B cell (primary cell): ENCODE measurements at regions not wholly inside any gene's neighbourhood (a gene's known extent, or its start where the extent isn't known, plus 50 kb on each side); places are given as distances from the start of the nearest gene placed in this dataset.

Experiments used
- ATAC-seq: fragments of 200-7000 bp; cut with Tn5 transposase; one replicate; pipeline ENCODE4 v1.10.0; 2021; ENCODE audit warnings: low read depth, mild to moderate bottlenecking, moderate number of reproducible peaks, moderate library complexity
- CTCF ChIA-PET: fragments of 350-600 bp; sonication (Branson Sonifier 250); formaldehyde crosslinking; loops from one replicate; lab custom pipeline; 2021; ENCODE audit warnings: antibody characterized with exemption, inconsistent platforms; lab: Charles Lee
- POLR2A ChIA-PET: fragments of 350-600 bp; sonication (Branson Sonifier 250); formaldehyde crosslinking; loops from one replicate; lab custom pipeline; 2021; ENCODE audit warnings: antibody characterized with exemption; lab: Charles Lee
- DNase-seq: peaks from one replicate; pipeline ENCODE4 v3.0.0; 2013
- H2AFZ ChIP-seq: 2 replicates; pipeline ENCODE4 v1.6.1; 2012; ENCODE audit warnings: mild to moderate bottlenecking, low read depth, low read length; ENCODE audit not compliant: insufficient read depth, poor library complexity, severe bottlenecking
- H3K27ac ChIP-seq, 2 donors: 1 replicate in 1 of 2; 2 replicates in 1 of 2; pipeline ENCODE4 v1.5.1; 2012 to 2013; ENCODE audit warnings: low read length in 2 of 2, mild to moderate bottlenecking in 2 of 2, moderate library complexity in 1 of 2
- H3K27me3 ChIP-seq, 4 experiments: fragments of 200-600 bp in 1 of 4; sonication (generic) in 1 of 4; replicated peaks in 1 of 4; 1 replicate in 2 of 4; 2 replicates in 2 of 4; pipeline versions ENCODE4 v1.6.1 to v1.7.0; 2013 to 2016; ENCODE audit warnings: low read length in 3 of 4, mild to moderate bottlenecking in 2 of 4, mixed read lengths in 1 of 4, moderate library complexity in 1 of 4; ENCODE audit not compliant: insufficient read depth in 4 of 4, control insufficient read depth in 3 of 4; ENCODE audit errors: control extremely low read depth in 1 of 4
- H3K36me3 ChIP-seq, 2 experiments: replicated peaks in 1 of 2; 1 replicate in 1 of 2; 2 replicates in 1 of 2; pipeline versions ENCODE4 v1.6.1 to v1.7.1; 2013; ENCODE audit warnings: low read length in 1 of 2; ENCODE audit not compliant: insufficient read depth in 2 of 2, control insufficient read depth in 1 of 2; ENCODE audit errors: control extremely low read depth in 1 of 2, extremely low read depth in 1 of 2
- H3K4me1 ChIP-seq, 2 donors: fragments of 200-600 bp in 1 of 2; sonication (generic) in 1 of 2; 1 replicate in 1 of 2; 2 replicates in 1 of 2; pipeline versions ENCODE4 v1.5.1 to v1.6.1; 2013 to 2017; ENCODE audit warnings: low read length in 2 of 2; ENCODE audit not compliant: control insufficient read depth in 2 of 2, insufficient read depth in 2 of 2
- H3K4me2 ChIP-seq: replicated peaks from 2 replicates; pipeline ENCODE3; 2012; ENCODE audit warnings: mild to moderate bottlenecking, low read depth, low read length; ENCODE audit not compliant: poor library complexity, severe bottlenecking
- H3K4me3 ChIP-seq, 5 experiments: fragments of 200-600 bp in 1 of 5; sonication (generic) in 1 of 5; 1 replicate in 3 of 5; 2 replicates in 2 of 5; pipeline versions ENCODE4 v1.5.1 to v1.7.0; 2011 to 2016; ENCODE audit warnings: low read length in 4 of 5, mild to moderate bottlenecking in 4 of 5, low read depth in 2 of 5, control low read depth in 1 of 5, moderate library complexity in 1 of 5; ENCODE audit not compliant: insufficient read depth in 1 of 5; ENCODE audit errors: control extremely low read depth in 1 of 5, extremely low read depth in 1 of 5
- H3K79me2 ChIP-seq: fragments of 200-600 bp; sonication (generic); one replicate; pipeline ENCODE4 v1.6.0; 2016; ENCODE audit warnings: low read length; ENCODE audit not compliant: control insufficient read depth, insufficient read depth
- H3K9ac ChIP-seq: fragments of 200-600 bp; sonication (generic); 2 replicates; pipeline ENCODE4 v1.6.1; 2017; ENCODE audit warnings: mild to moderate bottlenecking, low read length, moderate library complexity
- H3K9me3 ChIP-seq, 3 donors: one replicate each; pipeline versions ENCODE4 v1.6.1 to v1.7.1; 2013; ENCODE audit warnings: low read length in 2 of 3; ENCODE audit not compliant: control insufficient read depth in 2 of 3, insufficient read depth in 1 of 3; ENCODE audit errors: control extremely low read depth in 1 of 3
- H4K20me1 ChIP-seq: 2 replicates; pipeline ENCODE4 v1.6.0; 2012; ENCODE audit warnings: mild to moderate bottlenecking, low read length; ENCODE audit not compliant: insufficient read depth, control insufficient read depth, poor library complexity, severe bottlenecking
- H3K27ac Mint-ChIP-seq: one replicate; pipeline ENCODE4 v1.8.0; 2021; ENCODE audit warnings: mixed read lengths
- H3K27me3 Mint-ChIP-seq: one replicate; pipeline ENCODE4 v1.8.0; 2021; ENCODE audit warnings: mixed read lengths
- H3K4me1 Mint-ChIP-seq: one replicate; pipeline ENCODE4 v1.8.0; 2021; ENCODE audit warnings: mixed read lengths
- H3K4me3 Mint-ChIP-seq: one replicate; pipeline ENCODE4 v1.8.0; 2021; ENCODE audit warnings: mixed read lengths
- H3K9me3 Mint-ChIP-seq: one replicate; pipeline ENCODE4 v1.8.0; 2022; ENCODE audit warnings: mixed read lengths; ENCODE audit not compliant: insufficient read depth
- EZH2 ChIP-seq: IDR thresholded peaks from 2 replicates; pipeline ENCODE4 v1.6.1; 2012; ENCODE audit warnings: borderline replicate concordance, low read depth, mild to moderate bottlenecking, moderate library complexity, low read length; ENCODE audit not compliant: insufficient read depth, poor library complexity, severe bottlenecking
- WGBS: methylation state at CpG from one replicate; pipeline ENCODE4 v1.1.5; 2013; ENCODE audit warnings: missing lambda C conversion rate; ENCODE audit not compliant: insufficient coverage; 5-methylcytosine and 5-hydroxymethylcytosine counted together
- intact Hi-C: fragments of 100-400 bp; cut with micrococcal nuclease; formaldehyde crosslinking; loops from one replicate; pipeline ENCODE4 v1.10.0; 2022
- TF ChIP-seq, protein P1 (sequence below): fragments of 200-600 bp; IDR thresholded peaks from one replicate; pipeline ENCODE4 v1.8.0; 2022; ENCODE audit warnings: antibody characterized with exemption, mild to moderate bottlenecking

DNA sequence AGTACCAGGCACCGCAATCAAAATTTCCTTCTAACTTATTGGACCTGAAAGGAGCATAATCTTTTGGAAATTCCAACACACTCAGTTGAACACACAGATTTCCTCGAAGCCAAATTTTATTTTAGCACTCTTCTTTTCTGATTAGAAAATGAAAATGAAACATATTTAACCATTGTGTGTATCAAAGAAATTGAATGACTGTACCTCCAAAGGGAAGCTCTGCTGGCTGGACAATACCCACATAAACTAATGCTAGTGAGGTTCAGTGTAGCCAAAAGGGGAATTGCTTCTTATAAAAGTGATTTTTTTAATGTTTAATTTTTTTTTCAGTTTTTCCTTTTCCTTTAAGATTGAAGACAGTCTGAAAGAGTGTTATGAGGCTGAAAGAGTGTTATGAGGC is 239.6 kb upstream of the NREP start:
- Histone ChIP-seq H3K27me3 (peaks cover 0 to 3% (median 0%) of the 10 kb centered on the region in 4 experiments), H3K4me1 (no peaks in the 10 kb centered on the region), H3K9me3 (no peaks in the 10 kb centered on the region), H3K9ac (no peak overlapping the region), H3K4me2 (no peak overlapping the region), H3K4me3 (no peak overlapping the region), H3K36me3 (no peaks in the 10 kb centered on the region), H2AFZ (no peak overlapping the region), H3K27ac (no peak overlapping the region), H4K20me1 (no peaks in the 10 kb centered on the region), H3K79me2 (no peaks in the 10 kb centered on the region)
- H3K27ac Mint-ChIP-seq: no peak overlapping the region
- H3K27me3 Mint-ChIP-seq: peaks cover 7% of the 10 kb centered on the region
- no peaks in the 10 kb centered on the region for H3K9me3 Mint-ChIP-seq
- DNase-seq (no peak), ATAC-seq (no peak)
- no peak overlapping the region for H3K4me3 Mint-ChIP-seq
- no peaks in the 10 kb centered on the region for H3K4me1 Mint-ChIP-seq
- CTCF ChIA-PET: no interaction called here
- TF ChIP-seq, protein P1, sequence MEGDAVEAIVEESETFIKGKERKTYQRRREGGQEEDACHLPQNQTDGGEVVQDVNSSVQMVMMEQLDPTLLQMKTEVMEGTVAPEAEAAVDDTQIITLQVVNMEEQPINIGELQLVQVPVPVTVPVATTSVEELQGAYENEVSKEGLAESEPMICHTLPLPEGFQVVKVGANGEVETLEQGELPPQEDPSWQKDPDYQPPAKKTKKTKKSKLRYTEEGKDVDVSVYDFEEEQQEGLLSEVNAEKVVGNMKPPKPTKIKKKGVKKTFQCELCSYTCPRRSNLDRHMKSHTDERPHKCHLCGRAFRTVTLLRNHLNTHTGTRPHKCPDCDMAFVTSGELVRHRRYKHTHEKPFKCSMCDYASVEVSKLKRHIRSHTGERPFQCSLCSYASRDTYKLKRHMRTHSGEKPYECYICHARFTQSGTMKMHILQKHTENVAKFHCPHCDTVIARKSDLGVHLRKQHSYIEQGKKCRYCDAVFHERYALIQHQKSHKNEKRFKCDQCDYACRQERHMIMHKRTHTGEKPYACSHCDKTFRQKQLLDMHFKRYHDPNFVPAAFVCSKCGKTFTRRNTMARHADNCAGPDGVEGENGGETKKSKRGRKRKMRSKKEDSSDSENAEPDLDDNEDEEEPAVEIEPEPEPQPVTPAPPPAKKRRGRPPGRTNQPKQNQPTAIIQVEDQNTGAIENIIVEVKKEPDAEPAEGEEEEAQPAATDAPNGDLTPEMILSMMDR: no peak
- no peak for TF ChIP-seq EZH2
- no CpG with 5 or more reads among the region's 2 CpGs for WGBS
- POLR2A ChIA-PET: no interaction called here
- intact Hi-C loops: no loop called here

DNA sequence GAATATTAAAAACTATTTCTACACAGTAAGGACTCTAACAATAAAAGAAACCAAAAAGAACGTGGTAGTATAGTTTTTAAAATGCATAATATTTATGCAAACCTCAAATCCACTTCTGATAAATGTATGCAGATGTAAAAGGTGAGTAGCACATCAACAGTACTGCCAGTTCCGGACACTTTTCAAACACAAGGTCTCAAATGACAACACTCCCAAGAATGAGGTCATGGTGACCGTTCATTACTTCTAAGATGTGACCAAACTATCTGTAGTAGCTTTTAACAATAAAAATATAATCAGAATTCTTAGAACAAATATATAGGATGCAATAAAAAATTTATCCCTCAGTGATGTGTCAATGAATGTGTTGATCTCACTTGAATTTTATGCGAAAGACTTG is 238.7 kb upstream of the NREP start:
- H3K27me3 ChIP-seq: peaks cover 0 to 3% (median 0%) of the 10 kb centered on the region in 4 experiments
- intact Hi-C loops: no loop called here
- no peak overlapping the region for H3K9ac ChIP-seq
- Mint-ChIP-seq H3K27ac (no peak overlapping the region), H3K9me3 (no peaks in the 10 kb centered on the region), H3K4me3 (no peak overlapping the region), H3K4me1 (no peaks in the 10 kb centered on the region), H3K27me3 (peaks cover 7% of the 10 kb centered on the region)
- no peaks in the 10 kb centered on the region for H3K79me2 ChIP-seq
- WGBS: no CpG with 5 or more reads among the region's 4 CpGs
- H3K4me3 ChIP-seq: no peak overlapping the region
- H3K4me2 ChIP-seq: no peak overlapping the region
- H3K27ac ChIP-seq: no peak overlapping the region
- no peaks in the 10 kb centered on the region for H3K9me3 ChIP-seq
- H4K20me1 ChIP-seq: no peaks in the 10 kb centered on the region
- no peak overlapping the region for H2AFZ ChIP-seq
- CTCF ChIA-PET: no interaction called here
- ATAC-seq (no peak), DNase-seq (no peak)
- TF ChIP-seq, protein P1: no peak
- TF ChIP-seq EZH2: no peak
- POLR2A ChIA-PET: no interaction called here
- no peaks in the 10 kb centered on the region for H3K4me1 ChIP-seq
- H3K36me3 ChIP-seq: no peaks in the 10 kb centered on the region
